ENCODE measurements at regions not wholly inside any gene's neighbourhood (a gene's known extent, or its start where the extent isn't known, plus 50 kb on each side); places are given as distances from the start of the nearest gene placed in this dataset.

DNA sequence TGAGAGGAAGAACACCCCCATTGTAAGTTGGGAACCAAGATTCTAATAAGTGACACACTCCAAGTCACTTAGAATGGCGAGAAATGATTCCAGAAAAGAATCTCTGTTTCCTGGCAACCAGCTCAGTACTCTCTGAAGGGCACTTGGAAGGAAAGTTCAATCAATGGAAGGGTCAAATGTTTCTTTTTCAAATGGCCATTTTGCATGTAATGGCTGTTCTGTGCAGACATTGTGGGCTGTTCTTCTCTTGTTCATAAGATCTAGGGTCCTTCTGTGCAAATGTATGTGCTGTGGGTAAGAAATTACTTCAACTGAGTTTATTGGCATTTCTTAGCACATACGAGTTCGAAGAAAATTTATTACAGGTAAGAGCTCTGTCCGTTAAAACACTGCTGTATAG, 145.3 kb downstream of the EVX1 start:
- TF ChIP-seq CTCF (conservative IDR thresholded peaks at IDR 0.05; ENCODE audit: low read length): no peak
- TF ChIP-seq EZH2phosphoT487 (IDR thresholded peaks at IDR 0.05; ENCODE audit: borderline replicate concordance, low read depth, low read length): no peak
